ENCODE measurements at regions not wholly inside any gene's neighbourhood (a gene's known extent, or its start where the extent isn't known, plus 50 kb on each side); places are given as distances from the start of the nearest gene placed in this dataset.

GRCh38 chr2:125070726-125071505 lies 1045.8 kb downstream of the CNTNAP5 start:
- no peak for DNase-seq

- no peak for DNase-seq
Measured at GRCh38 chr2:125073440-125073839, 1048.4 kb downstream of the CNTNAP5 start.

GRCh38 chr2:125085904-125086303 lies 1060.8 kb downstream of the CNTNAP5 start:
- no peak for DNase-seq

- no peak for DNase-seq
Measured at GRCh38 chr2:125086313-125087184, 1061.5 kb downstream of the CNTNAP5 start.

- DNase-seq, result no peak
Measured at GRCh38 chr2:125092276-125093009, 1067.4 kb downstream of the CNTNAP5 start.

GRCh38 chr2:125095826-125096225 lies 1070.7 kb downstream of the CNTNAP5 start:
- no peak for DNase-seq

GRCh38 chr2:125106710-125107109 lies 1081.6 kb downstream of the CNTNAP5 start:
- DNase-seq, result no peak

GRCh38 chr2:125107446-125107845 lies 1082.4 kb downstream of the CNTNAP5 start:
- no peak for DNase-seq

GRCh38 chr2:125108251-125108650 lies 1083.2 kb downstream of the CNTNAP5 start:
- no peak for DNase-seq

GRCh38 chr2:125125902-125126301 lies 1100.8 kb downstream of the CNTNAP5 start:
- DNase-seq, result no peak

GRCh38 chr2:125160947-125161346 lies 1135.9 kb downstream of the CNTNAP5 start:
- DNase-seq, result no peak

GRCh38 chr2:125167152-125167551 lies 1142.1 kb downstream of the CNTNAP5 start:
- no peak for DNase-seq

GRCh38 chr2:125167820-125168219 lies 1142.7 kb downstream of the CNTNAP5 start:
- DNase-seq, result no peak

- DNase-seq, result no peak
Measured at GRCh38 chr2:125168442-125168841, 1143.4 kb downstream of the CNTNAP5 start.

GRCh38 chr2:125169022-125169763 lies 1144.1 kb downstream of the CNTNAP5 start:
- DNase-seq, result no peak

- DNase-seq, result no peak
Measured at GRCh38 chr2:125169764-125170146, 1144.7 kb downstream of the CNTNAP5 start.

- no peak for DNase-seq
Measured at GRCh38 chr2:125172181-125172580, 1147.1 kb downstream of the CNTNAP5 start.

GRCh38 chr2:125175415-125175814 lies 1150.3 kb downstream of the CNTNAP5 start:
- DNase-seq, result no peak

- no peak for DNase-seq
Measured at GRCh38 chr2:125185691-125186270, 1160.7 kb downstream of the CNTNAP5 start.

GRCh38 chr2:125207431-125207830 lies 1182.3 kb downstream of the CNTNAP5 start:
- DNase-seq, result no peak

- no peak for DNase-seq
Measured at GRCh38 chr2:125216321-125216720, 1191.2 kb downstream of the CNTNAP5 start.

- DNase-seq, result no peak
Measured at GRCh38 chr2:125224188-125224587, 1199.1 kb downstream of the CNTNAP5 start.

All from amniotic stem cell (primary cell).